ENCODE measurements at regions not wholly inside any gene's neighbourhood (a gene's known extent, or its start where the extent isn't known, plus 50 kb on each side); places are given as distances from the start of the nearest gene placed in this dataset.
A peak's percentile ranks its signal among the peaks of the same experiment; 100 is the strongest.
"Not testable (repeated sequence)": the region's sequence is repeated elsewhere in the genome, so short reads cannot be mapped to it uniquely, and the experiment has no call there.

DNA sequence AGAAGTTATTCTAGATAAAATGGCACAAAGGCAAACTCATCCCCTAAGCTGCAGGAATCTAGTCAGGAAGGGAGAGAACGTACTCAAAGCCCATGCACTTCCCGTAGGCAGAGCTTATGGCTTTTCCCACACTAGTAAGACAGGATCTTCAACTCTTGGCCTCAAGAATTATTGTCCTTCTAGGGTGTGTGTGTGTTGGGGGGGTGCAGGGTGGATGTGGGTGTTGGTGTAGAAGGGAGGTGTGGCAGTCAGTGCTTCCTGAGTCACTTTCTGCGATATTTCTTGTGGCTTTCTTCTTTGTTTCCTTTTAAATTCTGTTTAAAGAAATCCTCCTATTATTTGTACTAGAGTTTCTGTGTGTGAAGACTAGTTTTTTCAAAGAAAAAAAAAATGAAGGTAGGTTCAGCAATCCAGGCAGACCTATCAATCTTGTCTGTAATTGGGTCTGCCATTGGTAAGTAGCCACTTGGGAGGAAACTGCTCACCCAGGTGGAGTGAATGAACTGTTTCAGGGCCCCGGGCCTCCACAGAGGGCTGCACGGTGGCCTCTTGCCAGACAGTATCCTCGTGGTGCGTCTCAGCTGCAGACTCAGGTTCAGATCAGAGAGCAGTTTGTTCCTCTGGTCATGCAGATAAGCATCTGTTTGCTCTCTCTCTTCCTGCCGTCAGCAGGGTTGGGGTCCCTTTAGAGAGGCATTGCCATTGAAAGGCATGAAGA is 131.9 kb downstream of the NPR3 start:
- no peak for DNase-seq

DNA sequence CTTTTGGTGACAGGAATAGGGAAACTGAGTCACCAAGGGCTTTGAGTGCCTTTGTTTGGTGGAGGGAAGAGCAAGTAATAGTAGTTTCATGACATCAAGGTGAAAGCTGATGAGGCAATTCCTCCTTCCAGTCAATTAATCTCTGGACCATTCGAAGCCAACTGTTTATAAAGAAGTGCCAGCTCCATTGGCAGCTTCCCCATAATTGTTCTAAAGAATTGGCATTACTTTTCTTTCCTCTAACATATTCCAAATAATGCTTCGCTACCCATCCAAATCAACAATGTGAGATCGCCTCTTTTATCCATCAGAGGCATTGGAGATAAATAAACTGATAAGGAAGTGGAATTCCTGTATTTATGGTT is 132.4 kb downstream of the NPR3 start:
- DNase-seq: no peak

DNA sequence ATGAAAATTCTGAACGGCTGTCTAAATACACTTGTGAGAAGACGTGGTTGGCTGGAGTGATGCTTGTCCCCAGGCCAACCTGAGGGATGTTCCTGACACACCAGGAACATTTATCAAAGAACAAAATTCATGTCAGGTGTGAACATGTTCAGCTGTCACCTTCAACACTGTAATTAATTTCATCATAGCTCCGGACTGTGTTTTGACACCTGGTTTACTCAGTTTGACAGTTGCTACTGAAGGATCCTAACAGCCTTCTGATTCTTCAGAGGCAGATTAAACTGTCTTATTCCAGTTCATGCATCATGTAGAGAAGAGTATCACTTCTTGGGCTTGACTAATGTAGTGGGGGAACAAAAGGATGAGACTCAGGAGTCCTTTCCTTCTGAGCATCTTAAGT is 134.1 kb downstream of the NPR3 start:
- no peak for DNase-seq

DNA sequence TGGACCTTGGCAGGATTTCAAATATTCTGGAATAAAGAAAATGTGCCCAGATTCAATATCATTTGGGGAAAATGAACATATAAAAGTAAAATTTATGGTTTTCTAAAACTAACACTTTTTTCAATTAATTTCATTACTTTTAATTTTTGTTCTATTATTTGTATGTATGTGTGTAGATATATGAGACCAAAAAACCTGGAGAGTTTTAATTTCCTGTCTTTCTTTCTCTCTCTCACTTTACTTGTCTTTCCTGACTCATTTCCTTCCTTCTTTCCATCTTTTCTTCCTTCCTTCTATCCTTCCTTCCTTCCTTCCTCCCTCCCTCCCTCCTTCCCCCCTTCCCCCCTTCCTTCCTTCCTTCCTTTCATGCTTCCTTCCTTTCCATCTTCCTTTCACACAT is 137.0 kb downstream of the NPR3 start:
- no peak for DNase-seq

DNA sequence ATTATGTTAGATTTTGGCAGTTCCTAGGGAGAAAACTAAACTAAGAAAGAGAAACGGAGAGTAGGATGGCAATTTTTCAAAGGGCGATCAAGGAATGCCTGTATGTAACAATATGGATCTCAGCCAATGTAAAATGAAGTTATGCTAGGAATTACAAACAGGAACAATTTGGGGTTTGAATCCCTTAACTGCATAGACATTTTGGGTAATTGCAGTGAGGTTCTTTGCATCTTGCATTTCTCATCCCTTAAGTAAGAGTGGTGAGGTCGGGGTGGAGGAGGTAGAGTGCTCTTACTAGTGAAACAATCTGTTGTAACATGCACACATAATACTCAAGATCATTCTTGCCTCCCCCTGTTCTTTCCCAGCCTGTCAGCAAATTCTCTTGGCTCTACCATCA is 137.6 kb downstream of the NPR3 start:
- no peak for DNase-seq

DNA sequence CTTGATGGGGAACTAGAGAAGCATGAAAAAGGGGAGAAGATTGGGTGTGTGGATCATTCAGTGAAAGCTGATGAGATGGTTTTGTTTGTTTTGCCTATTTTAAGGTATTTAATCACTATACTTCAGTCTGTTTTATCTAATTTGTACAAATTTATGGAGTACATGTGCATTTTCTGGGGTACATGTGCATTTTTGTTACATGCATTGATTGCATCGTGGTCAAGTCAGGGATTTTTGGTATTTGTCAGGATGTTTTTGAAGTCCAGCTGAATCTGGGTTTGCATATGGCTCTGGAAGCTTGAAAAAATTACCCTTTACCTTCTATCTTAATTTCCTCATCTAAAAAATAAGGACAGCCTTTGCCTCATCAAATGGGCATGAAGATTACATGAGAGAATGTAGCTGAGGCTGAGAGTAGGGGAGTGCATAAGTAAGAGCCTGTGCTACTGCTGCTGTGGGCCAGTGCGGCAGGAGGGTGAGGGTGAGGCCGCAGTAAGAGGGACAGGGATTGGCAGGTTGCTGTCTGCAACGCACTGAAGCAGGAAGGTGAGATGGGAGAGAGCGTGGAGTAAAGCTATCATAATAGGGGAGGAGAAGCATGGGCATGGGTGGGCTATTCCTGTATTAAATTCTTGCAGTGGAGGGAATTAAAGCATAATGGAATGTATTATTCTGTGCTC is 139.8 kb downstream of the NPR3 start:
- DNase-seq: peak in 1 of 2 donors; percentile 2

DNA sequence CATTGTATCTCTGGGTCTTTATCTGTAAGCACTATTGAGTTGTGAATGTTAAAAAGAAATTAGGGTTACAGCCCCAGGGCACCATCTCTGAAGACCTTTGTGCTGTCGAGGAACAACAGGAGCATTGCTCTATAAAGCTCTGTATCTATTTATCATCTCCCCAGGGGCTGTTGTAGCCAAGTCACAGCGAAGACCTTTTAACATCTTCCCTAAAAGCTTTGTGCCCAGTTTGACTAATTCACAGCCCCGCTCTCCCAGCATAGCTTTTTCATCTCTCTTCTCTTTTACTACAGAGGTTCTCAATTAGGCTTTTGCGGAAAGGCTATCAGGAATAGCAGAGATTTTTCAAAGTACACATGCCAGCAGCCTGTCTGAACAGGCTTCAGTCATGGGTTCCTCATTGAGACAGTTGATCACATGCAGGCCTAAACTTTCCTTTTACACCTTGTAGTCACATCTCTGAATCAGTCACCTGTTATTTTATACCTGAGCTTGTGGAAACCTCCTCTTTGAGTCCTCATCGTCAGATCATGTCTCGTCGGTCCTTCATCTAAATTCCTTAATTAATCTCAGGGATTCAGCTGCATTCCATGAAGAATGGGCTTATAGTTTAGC is 140.5 kb downstream of the NPR3 start:
- no peak for DNase-seq

DNA sequence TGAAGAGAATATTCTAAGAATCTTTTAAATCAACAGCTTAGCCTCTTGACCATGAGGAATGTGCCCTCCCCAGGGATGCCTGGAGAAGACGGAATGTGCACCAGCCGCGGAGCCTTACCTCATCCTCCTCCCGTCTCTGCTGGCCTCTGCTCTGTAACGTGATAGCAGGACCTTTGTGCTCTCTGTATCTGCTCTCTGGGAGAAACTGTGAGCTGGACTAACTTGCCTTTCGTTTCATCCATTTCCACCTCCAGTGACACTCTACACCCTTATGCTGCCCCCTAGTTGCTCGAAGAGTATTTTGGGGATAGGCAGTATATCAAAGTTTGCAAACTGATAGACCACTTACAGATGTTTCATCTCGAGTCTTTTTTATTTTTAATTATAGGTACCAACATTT is 141.4 kb downstream of the NPR3 start:
- peak in 1 of 2 donors; percentile 3 for DNase-seq

DNA sequence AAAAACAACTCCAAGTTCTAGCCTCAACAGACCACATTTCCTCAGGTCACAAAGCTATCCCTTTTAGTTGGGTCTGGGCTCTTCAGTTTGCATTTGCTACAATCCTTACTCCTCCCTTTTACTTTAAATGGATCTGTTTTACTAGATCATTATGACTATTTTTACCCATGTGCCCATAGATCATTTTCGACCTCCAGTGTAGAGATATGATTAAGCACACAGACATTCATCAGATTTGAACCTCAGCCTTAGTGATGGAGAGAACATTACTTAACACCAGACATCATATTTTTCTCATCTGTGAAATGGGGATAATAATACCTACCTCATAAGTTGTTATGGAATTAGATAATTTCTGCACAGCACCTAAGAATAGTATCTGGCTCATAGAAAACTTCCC is 141.9 kb downstream of the NPR3 start:
- no peak for DNase-seq

DNA sequence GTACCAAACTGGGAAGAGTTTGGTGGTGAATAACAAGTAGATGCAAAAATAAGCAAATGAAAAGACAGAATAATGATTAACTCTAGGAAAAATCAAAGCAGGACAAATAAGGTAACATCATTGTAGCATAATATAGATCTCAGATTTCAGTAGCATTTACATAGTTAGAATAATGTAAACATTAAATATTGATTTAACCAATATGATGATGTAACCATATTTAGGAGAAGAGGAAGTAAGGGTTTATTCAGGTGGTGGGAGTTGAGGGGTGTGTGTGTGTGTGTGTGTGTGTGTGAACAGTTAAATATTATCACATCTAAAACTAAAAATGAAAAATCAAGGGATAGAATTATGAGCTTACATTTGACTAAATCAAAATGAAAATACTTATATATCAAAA is 143.4 kb downstream of the NPR3 start:
- DNase-seq: no peak

DNA sequence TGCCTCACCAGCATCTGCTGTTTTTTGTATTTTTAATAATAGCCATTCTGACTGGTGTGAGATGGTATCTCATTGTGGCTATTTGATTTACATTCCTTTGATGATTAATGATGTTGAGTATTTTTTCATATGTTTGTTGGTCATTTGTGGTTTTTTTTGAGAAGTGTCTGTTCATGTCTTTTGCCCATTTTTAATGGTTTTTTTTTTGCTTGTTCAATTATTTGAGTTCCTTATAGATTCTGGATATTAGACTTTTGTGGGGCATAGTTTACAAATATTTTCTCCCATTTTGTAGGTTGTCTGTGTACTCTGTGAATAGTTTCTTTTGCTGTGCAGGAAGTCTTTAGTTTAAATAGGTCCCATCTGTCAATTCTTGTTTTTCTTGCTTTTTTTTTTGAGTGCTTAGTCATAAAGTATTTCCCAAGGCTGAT is 148.1 kb downstream of the NPR3 start:
- no peak for DNase-seq

DNA sequence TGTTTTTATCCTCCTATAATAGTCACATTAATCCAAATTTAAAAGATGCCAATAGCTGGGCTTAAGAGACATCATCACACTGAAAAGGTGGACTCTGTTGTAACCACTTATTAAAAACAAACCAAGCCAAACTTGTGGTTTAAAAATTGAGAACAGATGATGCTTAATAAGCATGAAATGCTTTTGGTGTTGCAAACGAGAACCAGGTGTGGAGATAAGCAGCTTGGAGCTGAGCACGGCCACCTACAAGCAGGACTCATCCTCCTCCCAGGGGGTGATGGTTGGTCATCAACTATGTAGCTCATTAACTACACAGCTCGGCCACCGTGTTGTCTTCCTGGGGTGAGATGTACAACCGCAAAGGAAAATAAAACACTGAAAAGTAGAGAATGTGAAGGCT is 154.4 kb downstream of the NPR3 start:
- DNase-seq: no peak

DNA sequence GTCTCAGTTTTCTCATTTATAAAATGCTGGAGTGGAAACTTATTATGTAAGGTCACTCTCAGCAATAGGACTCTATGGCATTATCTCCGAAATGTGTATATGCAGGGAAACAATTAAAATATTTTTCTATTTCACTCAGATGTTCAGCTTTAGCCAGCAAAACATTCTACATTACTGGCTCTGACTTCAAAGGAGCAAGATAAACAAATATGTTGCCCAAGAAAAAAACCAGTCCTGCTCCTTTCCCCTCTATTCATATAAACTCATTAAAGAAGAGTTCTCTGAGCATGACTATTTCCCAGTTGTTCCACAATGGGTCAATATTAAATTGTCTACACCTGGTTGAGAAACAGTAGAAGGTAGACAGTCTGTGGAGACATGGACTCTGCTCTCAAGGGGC is 155.0 kb downstream of the NPR3 start:
- no peak for DNase-seq

DNA sequence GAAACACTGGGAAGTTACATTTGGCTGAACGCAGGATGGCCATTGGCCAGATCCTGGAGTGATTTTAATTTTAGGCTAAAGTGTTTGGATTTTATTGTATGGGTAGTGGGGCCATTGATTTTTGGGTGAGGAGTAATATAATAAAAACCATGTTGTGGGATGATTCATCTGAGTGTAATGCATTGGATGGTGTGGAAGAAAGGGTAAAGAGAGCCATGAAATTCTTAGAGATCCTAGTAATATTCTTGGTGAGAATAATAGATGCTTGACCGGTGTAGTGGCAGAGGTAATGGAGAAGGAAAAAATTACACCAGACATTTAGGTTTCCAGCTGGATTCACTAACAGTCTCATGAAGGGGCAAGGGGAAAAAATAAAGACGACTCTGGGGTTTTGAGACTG is 158.1 kb downstream of the NPR3 start:
- DNase-seq: no peak

DNA sequence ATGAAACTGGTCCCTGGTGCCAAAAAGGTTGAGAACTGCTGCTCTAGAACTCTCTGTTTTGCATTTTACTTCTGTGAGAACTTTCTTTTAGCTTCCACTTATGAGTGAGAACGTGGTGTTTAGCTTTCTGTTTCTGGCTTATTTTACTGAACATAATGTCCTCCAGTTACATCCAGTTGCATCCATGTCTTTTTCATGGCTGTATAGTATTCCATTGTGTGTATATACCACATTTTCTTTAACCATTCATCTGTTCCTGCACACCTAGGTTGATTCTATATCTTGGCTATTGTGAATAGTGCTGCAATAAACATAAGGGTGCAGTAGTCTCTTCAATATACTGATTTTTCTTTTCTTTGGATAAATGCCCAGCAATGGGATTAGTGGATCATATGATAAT is 165.7 kb downstream of the NPR3 start:
- no peak for DNase-seq

DNA sequence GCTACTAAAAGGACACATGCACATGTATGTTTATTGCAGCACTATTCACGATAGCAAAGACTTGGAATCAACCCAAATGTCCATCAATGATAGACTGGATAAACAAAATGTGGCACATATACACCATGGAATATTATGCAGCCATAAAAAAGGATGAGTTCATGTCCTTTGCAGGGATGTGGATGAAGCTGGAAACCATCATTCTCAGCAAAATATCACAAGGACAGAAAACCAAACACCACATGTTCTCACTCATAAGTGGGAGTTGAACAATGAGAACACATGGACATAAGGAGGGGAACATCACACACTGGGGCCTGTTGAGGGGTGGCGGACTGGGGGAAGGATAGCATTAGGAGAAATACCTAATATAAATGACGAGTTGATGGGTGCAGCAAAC is 168.2 kb downstream of the NPR3 start:
- not testable (repeated sequence) for DNase-seq

DNA sequence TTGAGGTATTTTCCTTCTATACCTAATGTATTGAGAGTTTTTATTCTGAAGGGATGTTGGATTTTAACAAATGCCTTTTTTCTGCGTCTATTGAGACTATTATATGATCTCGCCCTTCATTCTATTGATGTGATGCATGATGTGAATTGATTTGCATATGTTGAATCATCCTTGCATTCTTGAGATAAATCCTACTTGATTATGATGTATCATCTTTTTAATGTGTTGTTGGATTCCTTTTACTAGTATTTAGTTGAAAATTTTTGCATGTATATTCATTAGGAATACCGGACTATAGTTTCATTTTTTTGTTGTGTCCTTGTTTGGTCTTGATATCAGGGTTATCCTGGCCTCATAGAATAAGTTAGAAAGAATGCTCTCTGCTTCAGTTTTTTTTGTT is 169.7 kb downstream of the NPR3 start:
- no peak for DNase-seq

DNA sequence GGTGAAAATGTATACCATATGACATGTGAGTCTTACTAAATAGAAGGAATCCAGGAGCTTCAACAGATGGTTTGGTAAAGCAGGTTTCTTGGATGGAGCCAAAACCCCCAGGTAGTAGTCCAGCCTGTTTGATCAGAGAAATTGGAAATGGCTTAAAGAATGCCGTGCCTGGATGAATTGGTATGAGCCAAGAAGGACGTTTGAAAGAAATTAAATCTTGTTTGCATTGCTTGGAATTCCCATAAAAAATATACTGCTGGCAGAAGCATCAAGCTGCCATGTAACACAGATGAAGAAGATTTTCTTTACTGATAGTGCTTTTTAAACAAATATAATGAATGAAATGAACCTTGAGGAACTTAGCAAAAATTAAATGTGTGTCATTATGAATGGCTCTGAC is 176.3 kb downstream of the NPR3 start:
- DNase-seq: no peak

DNA sequence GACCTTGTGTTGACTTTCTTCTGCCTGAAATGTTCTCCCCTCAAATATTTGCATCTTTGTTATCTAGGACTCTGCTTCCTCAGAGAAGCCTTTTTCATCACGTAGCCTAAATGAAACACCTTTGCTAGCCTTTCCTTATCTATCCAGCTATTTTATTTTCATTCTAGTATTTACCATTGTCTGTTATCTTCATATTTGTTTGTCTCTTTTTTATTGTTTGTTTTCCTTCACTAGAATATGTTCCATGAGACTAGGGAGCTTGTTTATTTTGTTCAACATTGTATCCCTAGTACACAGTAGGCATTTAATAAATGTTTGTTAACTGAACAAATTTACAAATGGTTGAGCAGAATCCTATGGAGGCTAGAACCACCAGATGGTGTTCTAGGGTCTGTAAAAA is 178.0 kb downstream of the NPR3 start:
- DNase-seq: no peak

DNA sequence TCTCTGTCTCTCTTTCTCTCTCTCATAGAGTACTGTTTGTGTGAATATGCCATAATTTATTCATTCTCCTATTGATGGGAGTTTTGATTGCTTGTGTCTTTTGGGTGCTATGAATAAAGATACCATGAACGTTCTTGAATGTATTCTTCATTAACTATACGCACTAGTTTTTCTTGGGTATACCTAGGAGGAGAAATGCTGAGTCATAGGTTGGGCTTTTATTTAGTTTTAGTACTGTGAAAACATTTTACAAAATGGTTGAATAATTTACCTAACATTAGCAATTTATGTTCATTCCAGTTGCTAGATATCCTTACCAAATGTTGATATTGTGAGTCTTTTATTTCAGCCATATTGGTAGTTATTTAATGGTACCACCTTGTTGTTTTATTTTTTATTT is 192.5 kb downstream of the NPR3 start:
- DNase-seq: no peak

DNA sequence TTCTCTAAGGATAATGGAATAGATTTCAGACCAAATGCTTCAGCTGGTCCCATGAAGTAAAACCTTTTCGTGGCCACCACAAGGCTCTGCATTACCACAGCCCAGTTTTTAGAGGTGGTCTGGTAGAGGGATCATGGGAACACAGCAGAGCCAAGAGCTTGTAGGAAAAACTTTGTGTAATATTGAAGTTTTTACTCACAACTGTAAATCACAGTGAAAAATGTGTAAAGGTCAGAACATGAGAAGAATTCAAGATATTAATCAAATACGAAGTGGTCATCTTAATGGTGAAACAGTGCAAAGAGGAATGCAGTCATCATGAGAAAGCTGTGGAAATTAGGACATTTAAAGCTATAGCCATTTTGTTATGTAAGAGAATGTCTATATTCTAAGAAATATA is 197.5 kb downstream of the NPR3 start:
- no peak for DNase-seq

DNA sequence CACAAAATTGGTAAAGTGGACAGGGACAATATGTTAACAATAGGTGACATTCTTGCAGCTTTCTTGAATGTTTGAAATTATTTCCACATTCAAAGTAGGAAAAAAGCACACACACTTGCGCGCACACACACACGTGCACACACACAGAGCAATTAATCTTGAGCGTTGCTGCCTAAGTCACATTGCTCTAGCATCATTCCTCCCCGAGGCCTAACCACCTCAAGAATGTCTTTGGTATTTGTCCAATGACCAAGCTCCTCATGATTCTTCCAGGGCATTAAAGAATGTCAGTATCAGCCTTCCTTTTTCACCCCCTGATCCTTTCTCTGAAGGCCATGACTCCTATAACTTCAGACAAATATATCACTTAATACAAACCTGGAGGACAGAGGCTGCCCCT is 198.1 kb downstream of the NPR3 start:
- no peak for DNase-seq

DNA sequence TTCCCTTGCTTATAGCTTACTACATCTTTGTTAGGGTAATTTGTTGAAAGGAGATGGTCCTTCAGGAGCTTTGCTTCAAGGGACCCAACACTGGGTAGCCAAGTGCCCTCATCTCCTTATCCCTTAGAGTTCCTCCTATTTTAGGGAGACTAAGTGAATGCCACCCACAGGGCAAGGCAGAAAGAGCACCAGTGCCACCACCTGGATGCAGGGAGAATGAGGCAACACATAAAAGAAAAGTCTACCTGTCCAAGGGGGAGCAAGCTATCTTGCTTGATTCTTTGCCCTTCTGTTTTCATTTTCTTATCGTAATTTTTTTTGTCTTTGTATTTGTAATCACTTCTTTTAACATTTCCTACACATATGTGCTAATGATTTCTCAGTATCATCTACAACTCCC is 205.5 kb downstream of the NPR3 start:
- DNase-seq: no peak

DNA sequence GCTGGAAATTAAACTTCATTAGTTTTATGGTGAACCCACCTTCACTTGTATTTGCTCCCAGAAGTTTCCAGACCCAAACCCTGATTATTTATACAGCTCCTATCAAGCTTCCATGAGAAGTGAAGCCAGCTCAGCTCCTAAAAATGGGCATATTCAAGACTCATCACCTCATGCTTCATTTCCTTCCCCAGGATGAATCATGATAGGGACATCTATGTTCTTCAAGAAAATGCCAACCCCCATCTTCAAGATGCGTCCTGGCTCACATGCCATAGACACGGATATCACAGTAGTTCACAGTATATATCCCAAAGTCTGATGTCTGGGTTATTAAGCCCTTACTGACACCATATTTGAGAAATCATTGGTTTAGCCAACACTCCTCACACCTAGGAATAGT is 217.6 kb downstream of the NPR3 start:
- DNase-seq: no peak

DNA sequence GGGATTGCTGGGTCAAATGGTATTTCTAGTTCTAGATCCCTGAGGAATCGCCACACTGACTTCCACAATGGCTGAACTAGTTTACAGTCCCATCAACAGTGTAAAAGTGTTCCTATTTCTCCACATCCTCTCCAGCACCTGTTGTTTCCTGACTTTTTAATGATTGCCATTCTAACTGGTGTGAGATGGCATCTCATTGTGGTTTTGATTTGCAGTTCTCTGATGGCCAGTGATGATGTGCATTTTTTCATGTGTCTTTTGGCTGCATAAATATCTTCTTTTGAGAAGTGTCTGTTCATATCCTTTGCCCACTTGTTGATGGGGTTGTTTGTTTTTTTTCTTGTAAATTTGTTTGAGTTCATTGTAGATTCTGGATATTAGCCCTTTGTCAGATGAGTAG is 220.3 kb downstream of the NPR3 start:
- not testable (repeated sequence) for DNase-seq
